H9 (cell line): ENCODE measurements at regions not wholly inside any gene's neighbourhood (a gene's known extent, or its start where the extent isn't known, plus 50 kb on each side); places are given as distances from the start of the nearest gene placed in this dataset.
A peak's percentile ranks its signal among the peaks of the same experiment; 100 is the strongest.

Source experiments
- DNase-seq: peaks from one replicate; pipeline ENCODE4 v3.0.0-alpha.2; 2017
- H2AFZ ChIP-seq: one replicate; pipeline ENCODE4 v1.6.1; 2013; ENCODE audit warnings: mild to moderate bottlenecking, low read length, control low read depth, moderate library complexity
- H2AK5ac ChIP-seq: 2 replicates; pipeline ENCODE4 v1.6.1; 2013; ENCODE audit warnings: low read length, control low read depth, mixed read lengths; ENCODE audit not compliant: insufficient read length
- H2BK120ac ChIP-seq: one replicate; pipeline ENCODE4 v1.6.1; 2013; ENCODE audit warnings: low read depth, mild to moderate bottlenecking, low read length, control low read depth, inconsistent platforms; ENCODE audit not compliant: poor library complexity, severe bottlenecking
- H2BK12ac ChIP-seq: 2 replicates; pipeline ENCODE4 v1.6.1; 2013; ENCODE audit warnings: low read length, control low read depth, mixed read lengths, low read depth; ENCODE audit not compliant: insufficient read length
- H2BK15ac ChIP-seq: 2 replicates; pipeline ENCODE4 v1.6.1; 2013; ENCODE audit warnings: low read depth, low read length, control low read depth
- H2BK20ac ChIP-seq: one replicate; pipeline ENCODE4 v1.6.1; 2013; ENCODE audit warnings: low read depth, mild to moderate bottlenecking, low read length, control low read depth, inconsistent platforms; ENCODE audit not compliant: poor library complexity, severe bottlenecking
- H2BK5ac ChIP-seq: 2 replicates; pipeline ENCODE4 v1.6.1; 2013; ENCODE audit warnings: low read length, control low read depth, mixed read lengths; ENCODE audit not compliant: insufficient read length
- H3K14ac ChIP-seq: 2 replicates; pipeline ENCODE4 v1.6.1; 2013; ENCODE audit warnings: low read length, control low read depth; ENCODE audit not compliant: insufficient read depth
- H3K18ac ChIP-seq: 2 replicates; pipeline ENCODE4 v1.6.1; 2013; ENCODE audit warnings: low read depth, mild to moderate bottlenecking, mixed read lengths, low read length, control low read depth; ENCODE audit not compliant: insufficient read length
- H3K23ac ChIP-seq: 2 replicates; pipeline ENCODE4 v1.6.1; 2013; ENCODE audit warnings: low read length, control low read depth, mixed read lengths, low read depth; ENCODE audit not compliant: insufficient read length
- H3K23me2 ChIP-seq: 2 replicates; pipeline ENCODE4 v1.6.1; 2013; ENCODE audit warnings: low read depth, mild to moderate bottlenecking, mixed read lengths, low read length, control low read depth; ENCODE audit not compliant: insufficient read length, poor library complexity, severe bottlenecking
- H3K27ac ChIP-seq: 2 replicates; pipeline ENCODE4 v1.5.1; 2013; ENCODE audit warnings: low read length, control low read depth, mixed read lengths, low read depth; ENCODE audit not compliant: insufficient read length
- H3K27me3 ChIP-seq: 2 replicates; pipeline ENCODE4 v1.6.1; 2013; ENCODE audit warnings: low read length, control low read depth, inconsistent platforms; ENCODE audit not compliant: insufficient read depth
- H3K4ac ChIP-seq: 2 replicates; pipeline ENCODE4 v1.6.1; 2013; ENCODE audit warnings: low read depth, mild to moderate bottlenecking, control low read depth, inconsistent platforms, low read length, moderate library complexity
- H3K4me1 ChIP-seq: 2 replicates; pipeline ENCODE4 v1.6.1; 2013; ENCODE audit warnings: low read length, control low read depth, inconsistent platforms; ENCODE audit not compliant: insufficient read depth
- H3K4me2 ChIP-seq: 2 replicates; pipeline ENCODE4 v1.6.1; 2013; ENCODE audit warnings: low read length, control low read depth, mixed read lengths; ENCODE audit not compliant: insufficient read length, insufficient read depth
- H3K56ac ChIP-seq: 2 replicates; pipeline ENCODE4 v1.6.1; 2013; ENCODE audit warnings: low read depth, mild to moderate bottlenecking, mixed read lengths, low read length, control low read depth; ENCODE audit not compliant: insufficient read length
- H3K79me1 ChIP-seq: 2 replicates; pipeline ENCODE4 v1.6.1; 2013; ENCODE audit warnings: low read depth, mild to moderate bottlenecking, moderate library complexity, low read length, control low read depth, inconsistent platforms; ENCODE audit not compliant: insufficient read depth, poor library complexity, severe bottlenecking
- H3K79me2 ChIP-seq: 2 replicates; pipeline ENCODE4 v1.6.1; 2013; ENCODE audit warnings: low read length, control low read depth, inconsistent platforms; ENCODE audit not compliant: insufficient read depth
- H3K9ac ChIP-seq: 2 replicates; pipeline ENCODE4 v1.6.1; 2013; ENCODE audit warnings: low read length, control low read depth, mixed read lengths; ENCODE audit not compliant: insufficient read length; ENCODE audit errors: extremely low read depth
- H3K9me3 ChIP-seq: one replicate; pipeline ENCODE4 v1.6.1; 2013; ENCODE audit warnings: low read depth, low read length, inconsistent platforms; ENCODE audit not compliant: control insufficient read depth
- H3T11ph ChIP-seq: one replicate; pipeline ENCODE4 v1.6.1; 2013; ENCODE audit warnings: mild to moderate bottlenecking, low read length, control low read depth, inconsistent platforms
- H4K20me1 ChIP-seq: one replicate; pipeline ENCODE4 v1.6.1; 2013; ENCODE audit not compliant: control insufficient read depth, insufficient read length, insufficient read depth
- H4K5ac ChIP-seq: 2 replicates; pipeline ENCODE4 v1.6.1; 2013; ENCODE audit warnings: low read depth, mild to moderate bottlenecking, mixed read lengths, low read length, control low read depth; ENCODE audit not compliant: insufficient read length
- H4K8ac ChIP-seq: replicated peaks from 2 replicates; pipeline ENCODE4 v1.6.1; 2013; ENCODE audit warnings: low read length, control low read depth, mixed read lengths, low read depth; ENCODE audit not compliant: insufficient read length
- H4K91ac ChIP-seq: 2 replicates; pipeline ENCODE4 v1.6.1; 2013; ENCODE audit warnings: low read depth, mild to moderate bottlenecking, moderate library complexity, mixed read lengths, low read length, control low read depth; ENCODE audit not compliant: insufficient read length
- H3K27ac Mint-ChIP-seq, 3 experiments: 2 replicates in 2 of 3; 3 replicates in 1 of 3; pipeline ENCODE4 v1.8.0; 2020 to 2021; ENCODE audit warnings: mixed read lengths in 3 of 3, mild to moderate bottlenecking in 1 of 3, moderate library complexity in 1 of 3
- H3K27me3 Mint-ChIP-seq: 2 replicates; pipeline ENCODE4 v1.8.0; 2021; ENCODE audit warnings: low read depth, mild to moderate bottlenecking, moderate library complexity, mixed read lengths
- H3K36me3 Mint-ChIP-seq, 3 experiments: 2 replicates in 2 of 3; 3 replicates in 1 of 3; pipeline ENCODE4 v1.8.0; 2020 to 2021; ENCODE audit warnings: low read depth in 3 of 3, mixed read lengths in 3 of 3; ENCODE audit not compliant: insufficient read depth in 1 of 3
- H3K4me1 Mint-ChIP-seq, 2 experiments: 2 replicates each; pipeline ENCODE4 v1.8.0; 2020; ENCODE audit warnings: mixed read lengths in 2 of 2
- H3K4me3 Mint-ChIP-seq, 2 experiments: 2 replicates in 1 of 2; 3 replicates in 1 of 2; pipeline ENCODE4 v1.8.0; 2020 to 2021; ENCODE audit warnings: mild to moderate bottlenecking in 2 of 2, mixed read lengths in 2 of 2, moderate library complexity in 1 of 2
- H3K9me3 Mint-ChIP-seq, 2 experiments: 2 replicates in 1 of 2; 3 replicates in 1 of 2; pipeline ENCODE4 v1.8.0; 2020; ENCODE audit warnings: mild to moderate bottlenecking in 2 of 2, mixed read lengths in 2 of 2, moderate library complexity in 1 of 2
- whole genome bisulfite sequencing: extraction: QIAGEN DNeasy Blood & Tissue Kit; methylation state at CpG from one replicate; pipeline ENCODE4 v1.1.7; 2013; ENCODE audit warnings: missing lambda C conversion rate, low lambda C conversion rate, mixed read lengths; ENCODE audit not compliant: insufficient read length; ENCODE audit errors: extremely low coverage; 5-methylcytosine and 5-hydroxymethylcytosine counted together
- TF ChIP-seq, protein P1 (sequence below): fragments of 200-600 bp; sonication (generic); conservative IDR thresholded peaks from 3 replicates; pipeline ENCODE4 v1.8.0; 2021; ENCODE audit warnings: antibody characterized with exemption, mild to moderate bottlenecking

- Histone ChIP-seq H3K4me1 (peaks cover 3% of the 10 kb centered on the region), H3T11ph (no peak overlapping the region), H4K5ac (no peak overlapping the region), H3K27ac (no peak overlapping the region), H4K20me1 (no peaks in the 10 kb centered on the region), H3K27me3 (no peaks in the 10 kb centered on the region), H4K8ac (no peak overlapping the region), H2BK12ac (no peak overlapping the region), H3K23me2 (no peaks in the 10 kb centered on the region), H2BK5ac (no peak overlapping the region), H2BK20ac (no peak overlapping the region), H3K9me3 (no peaks in the 10 kb centered on the region), H4K91ac (no peak overlapping the region), H2AK5ac (no peak overlapping the region), H3K23ac (no peak overlapping the region), H2BK120ac (no peak overlapping the region), H3K79me1 (no peaks in the 10 kb centered on the region), H3K4ac (no peak overlapping the region), H2BK15ac (no peak overlapping the region), H3K4me2 (no peak overlapping the region), H3K14ac (peak overlapping the region; percentile 18; the same call in 1 of the 2 replicates), H3K56ac (no peak overlapping the region), H3K9ac (no peak overlapping the region), H3K79me2 (no peaks in the 10 kb centered on the region), H3K18ac (no peak overlapping the region), H2AFZ (no peak overlapping the region)
- Mint-ChIP-seq H3K36me3 (no peaks in the 10 kb centered on the region), H3K4me1 (peaks cover 2 to 6% of the 10 kb centered on the region in 2 experiments), H3K9me3 (no peaks in the 10 kb centered on the region), H3K27ac (peak overlapping the region in 1 of 3 experiments; percentile 70; a peak in 1 of 7 replicates), H3K4me3 (no peak overlapping the region), H3K27me3 (peaks cover 2% of the 10 kb centered on the region; the same call in 1 of the 2 replicates)
- WGBS: no CpG with 5 or more reads among the region's 1 CpG
- TF ChIP-seq, protein P1, sequence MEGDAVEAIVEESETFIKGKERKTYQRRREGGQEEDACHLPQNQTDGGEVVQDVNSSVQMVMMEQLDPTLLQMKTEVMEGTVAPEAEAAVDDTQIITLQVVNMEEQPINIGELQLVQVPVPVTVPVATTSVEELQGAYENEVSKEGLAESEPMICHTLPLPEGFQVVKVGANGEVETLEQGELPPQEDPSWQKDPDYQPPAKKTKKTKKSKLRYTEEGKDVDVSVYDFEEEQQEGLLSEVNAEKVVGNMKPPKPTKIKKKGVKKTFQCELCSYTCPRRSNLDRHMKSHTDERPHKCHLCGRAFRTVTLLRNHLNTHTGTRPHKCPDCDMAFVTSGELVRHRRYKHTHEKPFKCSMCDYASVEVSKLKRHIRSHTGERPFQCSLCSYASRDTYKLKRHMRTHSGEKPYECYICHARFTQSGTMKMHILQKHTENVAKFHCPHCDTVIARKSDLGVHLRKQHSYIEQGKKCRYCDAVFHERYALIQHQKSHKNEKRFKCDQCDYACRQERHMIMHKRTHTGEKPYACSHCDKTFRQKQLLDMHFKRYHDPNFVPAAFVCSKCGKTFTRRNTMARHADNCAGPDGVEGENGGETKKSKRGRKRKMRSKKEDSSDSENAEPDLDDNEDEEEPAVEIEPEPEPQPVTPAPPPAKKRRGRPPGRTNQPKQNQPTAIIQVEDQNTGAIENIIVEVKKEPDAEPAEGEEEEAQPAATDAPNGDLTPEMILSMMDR: no peak
- no peak for DNase-seq
These were observed 91.3 kb upstream of the RPL34 start for GRCh38 chr4:108529102-108529501.
